Body of pancreas (tissue), 4 donors: ENCODE measurements at regions not wholly inside any gene's neighbourhood (a gene's known extent, or its start where the extent isn't known, plus 50 kb on each side); places are given as distances from the start of the nearest gene placed in this dataset.

Experiments
- POLR2A ChIP-seq, 3 donors: fragments of 450-650 bp; IDR thresholded peaks; one replicate each; pipeline ENCODE4 v1.6.1; 2016; ENCODE audit warnings: antibody characterized with exemption in 3 of 3, mild to moderate bottlenecking in 2 of 3
- TF ChIP-seq, protein P1 (sequence below), 7 experiments: fragments of 450-650 bp in 4 of 7; fragments of 200-600 bp in 3 of 7; sonication (generic) in 3 of 7; IDR thresholded peaks; one replicate each; pipeline ENCODE4 v1.5.1; 2016 to 2019; ENCODE audit warnings: antibody characterized with exemption in 7 of 7

DNA sequence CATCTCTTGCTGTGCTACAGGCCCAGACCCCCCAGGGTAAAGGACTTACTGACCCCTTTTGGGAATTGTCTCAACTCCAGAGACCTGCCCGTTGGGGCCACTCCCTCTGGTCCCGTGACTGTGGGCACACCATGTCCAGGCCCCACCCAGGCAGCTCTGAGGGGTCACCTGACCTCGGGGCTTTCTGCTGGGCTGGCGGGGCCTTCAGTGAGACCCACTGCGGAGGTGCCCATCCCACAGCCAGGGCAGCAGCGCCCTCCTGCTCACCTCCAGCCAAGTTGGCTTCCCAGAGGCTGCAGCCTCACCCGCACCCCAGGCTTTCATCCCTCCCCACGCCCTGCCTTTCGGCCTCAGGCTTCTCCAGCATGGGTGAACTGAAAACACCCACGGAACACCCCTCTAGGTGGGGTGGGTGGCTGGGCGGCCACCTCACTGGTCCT is 147.2 kb downstream of the DNAJB6 start:
- TF ChIP-seq, protein P1, sequence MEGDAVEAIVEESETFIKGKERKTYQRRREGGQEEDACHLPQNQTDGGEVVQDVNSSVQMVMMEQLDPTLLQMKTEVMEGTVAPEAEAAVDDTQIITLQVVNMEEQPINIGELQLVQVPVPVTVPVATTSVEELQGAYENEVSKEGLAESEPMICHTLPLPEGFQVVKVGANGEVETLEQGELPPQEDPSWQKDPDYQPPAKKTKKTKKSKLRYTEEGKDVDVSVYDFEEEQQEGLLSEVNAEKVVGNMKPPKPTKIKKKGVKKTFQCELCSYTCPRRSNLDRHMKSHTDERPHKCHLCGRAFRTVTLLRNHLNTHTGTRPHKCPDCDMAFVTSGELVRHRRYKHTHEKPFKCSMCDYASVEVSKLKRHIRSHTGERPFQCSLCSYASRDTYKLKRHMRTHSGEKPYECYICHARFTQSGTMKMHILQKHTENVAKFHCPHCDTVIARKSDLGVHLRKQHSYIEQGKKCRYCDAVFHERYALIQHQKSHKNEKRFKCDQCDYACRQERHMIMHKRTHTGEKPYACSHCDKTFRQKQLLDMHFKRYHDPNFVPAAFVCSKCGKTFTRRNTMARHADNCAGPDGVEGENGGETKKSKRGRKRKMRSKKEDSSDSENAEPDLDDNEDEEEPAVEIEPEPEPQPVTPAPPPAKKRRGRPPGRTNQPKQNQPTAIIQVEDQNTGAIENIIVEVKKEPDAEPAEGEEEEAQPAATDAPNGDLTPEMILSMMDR (IDR thresholded peaks at IDR 0.05): no peak
- TF ChIP-seq POLR2A (IDR thresholded peaks at IDR 0.05): no peak
